OCI-LY7 (cell line): ENCODE measurements at regions not wholly inside any gene's neighbourhood (a gene's known extent, or its start where the extent isn't known, plus 50 kb on each side); places are given as distances from the start of the nearest gene placed in this dataset.

ENCODE experiments used
- BruUV-seq: library from RNA; stranded (reverse); fragments of 400-500 nt; replicated peaks from 2 replicates; lab custom pipeline; 2021; lab: Mats Ljungman, UMichigan
- CTCF ChIA-PET: fragments of 300-600 bp; sonication (Branson Sonifier 250); formaldehyde crosslinking; loops from one replicate; lab custom pipeline; 2022; ENCODE audit warnings: antibody characterized with exemption; ENCODE audit not compliant: unreplicated experiment; lab: Charles Lee
- POLR2A ChIA-PET: fragments of 300-600 bp; sonication (Branson Sonifier 250); formaldehyde crosslinking; loops from one replicate; lab custom pipeline; 2022; ENCODE audit warnings: antibody characterized with exemption; lab: Charles Lee
- DNase-seq: peaks from one replicate; pipeline ENCODE4 v3.0.0-alpha.2; 2015; ENCODE audit warnings: low spot score
- H2AFZ ChIP-seq: fragments of 200-600 bp; sonication (generic), shearing (Covaris generic); 2 replicates; pipeline ENCODE4 v1.6.1; 2014; ENCODE audit warnings: mild to moderate bottlenecking, antibody characterized with exemption, low read length, moderate library complexity
- H3K27ac ChIP-seq: fragments of 200-600 bp; sonication (generic); 2 replicates; pipeline ENCODE4 v1.5.1; 2014; ENCODE audit warnings: mixed run types, low read depth, mild to moderate bottlenecking, moderate library complexity, low read length, inconsistent platforms; ENCODE audit not compliant: poor library complexity, severe bottlenecking
- H3K36me3 ChIP-seq: fragments of 200-600 bp; sonication (generic); 2 replicates; pipeline ENCODE4 v1.6.1; 2014; ENCODE audit warnings: mild to moderate bottlenecking, antibody characterized with exemption, low read length, moderate library complexity, mixed read lengths; ENCODE audit not compliant: insufficient read depth
- H3K4me1 ChIP-seq: fragments of 200-600 bp; sonication (generic); 2 replicates; pipeline ENCODE4 v1.5.1; 2014; ENCODE audit warnings: mild to moderate bottlenecking, low read length; ENCODE audit not compliant: insufficient read depth, poor library complexity, severe bottlenecking
- H3K4me2 ChIP-seq: fragments of 200-600 bp; sonication (generic); 2 replicates; pipeline ENCODE4 v1.6.1; 2014; ENCODE audit warnings: mild to moderate bottlenecking, low read length
- H3K4me3 ChIP-seq: fragments of 200-600 bp; sonication (generic); 2 replicates; pipeline ENCODE4 v1.5.1; 2014; ENCODE audit warnings: mild to moderate bottlenecking, low read depth, low read length; ENCODE audit not compliant: poor library complexity, severe bottlenecking
- H3K79me2 ChIP-seq: fragments of 200-600 bp; sonication (generic); 2 replicates; pipeline ENCODE4 v1.6.1; 2016; ENCODE audit warnings: low read depth, mild to moderate bottlenecking, low read length, moderate library complexity, mixed read lengths; ENCODE audit not compliant: insufficient read depth
- H3K9me2 ChIP-seq: fragments of 200-600 bp; sonication (generic); 2 replicates; pipeline ENCODE4 v1.6.1; 2016; ENCODE audit warnings: mild to moderate bottlenecking, low read length, mixed read lengths; ENCODE audit not compliant: insufficient read depth
- H3K9me3 ChIP-seq: fragments of 200-600 bp; sonication (generic); 2 replicates; pipeline ENCODE4 v1.6.1; 2014; ENCODE audit warnings: mild to moderate bottlenecking, mixed run types, low read length, mixed read lengths
- H4K20me1 ChIP-seq: fragments of 200-600 bp; sonication (generic); 2 replicates; pipeline ENCODE4 v1.6.1; 2014; ENCODE audit warnings: mild to moderate bottlenecking, antibody characterized with exemption, low read length, moderate library complexity, mixed read lengths; ENCODE audit not compliant: insufficient read depth
- EZH2phosphoT487 ChIP-seq: fragments of 200-600 bp; sonication (generic); IDR thresholded peaks from 2 replicates; pipeline ENCODE4 v1.6.1; 2018; ENCODE audit warnings: low read depth, borderline replicate concordance, mild to moderate bottlenecking, mixed run types, antibody characterized with exemption, low read length, moderate library complexity, mixed read lengths
- intact Hi-C: fragments of 100-400 bp; cut with micrococcal nuclease; formaldehyde crosslinking; loops from one replicate; pipeline ENCODE4 v1.10.0; 2022; ENCODE audit not compliant: unreplicated experiment
- TF ChIP-seq, protein P1 (sequence below): fragments of 200-600 bp; sonication (generic); conservative IDR thresholded peaks from 2 replicates; pipeline ENCODE4 v1.5.1; 2014; ENCODE audit warnings: mild to moderate bottlenecking, antibody characterized with exemption, low read length, moderate library complexity, mixed read lengths

DNA sequence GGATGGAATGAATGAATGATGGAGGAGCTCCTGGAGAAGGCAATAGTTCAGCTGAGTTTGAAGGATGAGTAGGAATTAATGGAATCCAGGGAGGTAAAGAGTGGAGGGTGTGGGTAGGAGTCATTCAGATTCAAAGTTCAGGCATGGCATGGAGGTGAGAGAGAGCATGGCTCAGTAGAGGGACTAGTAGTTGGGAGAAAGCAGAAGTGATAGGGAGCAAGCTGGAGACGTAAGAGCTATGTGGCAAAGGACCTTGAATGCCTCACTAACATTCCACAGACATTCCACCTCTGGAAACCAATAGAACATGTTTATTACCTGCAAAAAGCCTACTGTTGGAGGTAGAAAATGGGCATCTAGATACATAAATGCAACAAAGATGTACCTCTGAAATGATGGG, 170.1 kb downstream of the HAUS1 start:
- Histone ChIP-seq H3K9me2 (no peaks in the 10 kb centered on the region), H3K4me2 (no peak overlapping the region)

DNA sequence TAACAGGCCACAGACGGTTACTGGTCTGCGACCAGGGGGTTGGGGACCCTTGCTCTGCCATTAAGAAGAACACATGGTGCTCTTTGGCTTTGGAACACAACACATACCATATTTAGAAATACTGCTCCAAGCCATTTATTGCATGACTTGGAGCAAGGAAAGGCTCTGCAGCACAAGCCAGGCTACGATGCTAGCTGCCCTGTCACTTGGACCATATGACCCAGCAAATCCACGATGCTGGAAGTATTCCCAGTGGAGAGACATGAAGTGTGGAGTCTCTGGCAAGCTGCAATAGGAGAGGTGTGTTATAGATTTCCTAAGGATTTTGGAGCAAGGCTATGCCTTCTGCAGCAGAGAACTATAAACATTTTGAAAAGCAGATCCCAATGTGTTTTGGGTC, 171.2 kb downstream of the HAUS1 start:
- no peaks in the 10 kb centered on the region for H3K9me2 ChIP-seq
- H3K9me3 ChIP-seq, result no peaks in the 10 kb centered on the region
- intact Hi-C loops, result no loop called here
- TF ChIP-seq EZH2phosphoT487, result no peak
- TF ChIP-seq, protein P1, sequence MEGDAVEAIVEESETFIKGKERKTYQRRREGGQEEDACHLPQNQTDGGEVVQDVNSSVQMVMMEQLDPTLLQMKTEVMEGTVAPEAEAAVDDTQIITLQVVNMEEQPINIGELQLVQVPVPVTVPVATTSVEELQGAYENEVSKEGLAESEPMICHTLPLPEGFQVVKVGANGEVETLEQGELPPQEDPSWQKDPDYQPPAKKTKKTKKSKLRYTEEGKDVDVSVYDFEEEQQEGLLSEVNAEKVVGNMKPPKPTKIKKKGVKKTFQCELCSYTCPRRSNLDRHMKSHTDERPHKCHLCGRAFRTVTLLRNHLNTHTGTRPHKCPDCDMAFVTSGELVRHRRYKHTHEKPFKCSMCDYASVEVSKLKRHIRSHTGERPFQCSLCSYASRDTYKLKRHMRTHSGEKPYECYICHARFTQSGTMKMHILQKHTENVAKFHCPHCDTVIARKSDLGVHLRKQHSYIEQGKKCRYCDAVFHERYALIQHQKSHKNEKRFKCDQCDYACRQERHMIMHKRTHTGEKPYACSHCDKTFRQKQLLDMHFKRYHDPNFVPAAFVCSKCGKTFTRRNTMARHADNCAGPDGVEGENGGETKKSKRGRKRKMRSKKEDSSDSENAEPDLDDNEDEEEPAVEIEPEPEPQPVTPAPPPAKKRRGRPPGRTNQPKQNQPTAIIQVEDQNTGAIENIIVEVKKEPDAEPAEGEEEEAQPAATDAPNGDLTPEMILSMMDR, result no peak
- ChIA-PET CTCF (no interaction called here), POLR2A (no interaction called here)
- no peaks in the 10 kb centered on the region for H3K4me1 ChIP-seq
- H3K27ac ChIP-seq, result no peak overlapping the region
- H2AFZ ChIP-seq, result no peak overlapping the region
- no peaks in the 10 kb centered on the region for H3K36me3 ChIP-seq
- no peaks in the 10 kb centered on the region for H4K20me1 ChIP-seq
- H3K79me2 ChIP-seq, result no peaks in the 10 kb centered on the region
- DNase-seq, result no peak
- no peak overlapping the region for H3K4me3 ChIP-seq
- BruUV-seq, result no TSS peak
- no peak overlapping the region for H3K4me2 ChIP-seq

More for the DNA sequence above, 170.1 kb downstream of the HAUS1 start:
- POLR2A ChIA-PET, result no interaction called here
- H3K9me3 ChIP-seq, result no peaks in the 10 kb centered on the region
- DNase-seq, result no peak
- intact Hi-C loops, result no loop called here
- H3K79me2 ChIP-seq, result no peaks in the 10 kb centered on the region
- H3K4me1 ChIP-seq, result no peaks in the 10 kb centered on the region
- no peaks in the 10 kb centered on the region for H4K20me1 ChIP-seq
- no peaks in the 10 kb centered on the region for H3K36me3 ChIP-seq
- no peak overlapping the region for H3K27ac ChIP-seq
- no peak overlapping the region for H2AFZ ChIP-seq
- no TSS peak for BruUV-seq
- no peak overlapping the region for H3K4me3 ChIP-seq
- TF ChIP-seq, protein P1, result no peak
- TF ChIP-seq EZH2phosphoT487, result no peak
- CTCF ChIA-PET, result no interaction called here

DNA sequence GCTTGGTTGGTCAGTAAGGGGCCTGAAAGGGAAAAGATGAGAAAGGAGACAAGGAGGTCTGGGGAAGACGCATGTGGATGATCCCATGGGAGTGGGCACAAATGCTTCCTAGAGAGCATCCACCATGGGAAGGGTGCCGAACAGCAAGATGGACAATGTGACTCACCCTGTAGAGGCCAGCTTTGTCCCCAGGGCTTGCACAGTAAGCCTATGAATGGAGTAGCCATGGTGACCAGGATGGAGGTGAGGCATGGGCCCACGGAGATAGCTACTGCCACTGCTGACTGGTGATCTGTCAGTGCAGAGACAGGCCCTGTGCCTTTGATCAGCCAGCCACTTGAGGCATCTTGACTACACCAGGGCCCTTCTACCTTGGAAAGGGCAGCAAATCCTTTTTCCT, 172.6 kb downstream of the HAUS1 start:
- Histone ChIP-seq H3K79me2 (no peaks in the 10 kb centered on the region), H3K36me3 (no peaks in the 10 kb centered on the region), H3K4me1 (no peaks in the 10 kb centered on the region), H3K9me2 (no peaks in the 10 kb centered on the region), H3K4me2 (no peak overlapping the region), H3K27ac (no peak overlapping the region), H4K20me1 (no peaks in the 10 kb centered on the region), H3K4me3 (no peak overlapping the region), H3K9me3 (no peaks in the 10 kb centered on the region), H2AFZ (no peak overlapping the region)
- ChIA-PET POLR2A (no interaction called here), CTCF (no interaction called here)
- BruUV-seq, result no TSS peak
- TF ChIP-seq, protein P1, result no peak
- TF ChIP-seq EZH2phosphoT487, result no peak
- intact Hi-C loops, result no loop called here
- DNase-seq, result no peak
